ENCODE measurements at regions not wholly inside any gene's neighbourhood (a gene's known extent, or its start where the extent isn't known, plus 50 kb on each side); places are given as distances from the start of the nearest gene placed in this dataset.
"Not testable (repeated sequence)": the region's sequence is repeated elsewhere in the genome, so short reads cannot be mapped to it uniquely, and the experiment has no call there.

- no peak for DNase-seq
These were observed 217.7 kb downstream of the PHETA1 start for GRCh38 chr12:111150921-111151840.

GRCh38 chr12:111150360-111150759 is 218.5 kb downstream of the PHETA1 start:
- no peak for DNase-seq

DNA sequence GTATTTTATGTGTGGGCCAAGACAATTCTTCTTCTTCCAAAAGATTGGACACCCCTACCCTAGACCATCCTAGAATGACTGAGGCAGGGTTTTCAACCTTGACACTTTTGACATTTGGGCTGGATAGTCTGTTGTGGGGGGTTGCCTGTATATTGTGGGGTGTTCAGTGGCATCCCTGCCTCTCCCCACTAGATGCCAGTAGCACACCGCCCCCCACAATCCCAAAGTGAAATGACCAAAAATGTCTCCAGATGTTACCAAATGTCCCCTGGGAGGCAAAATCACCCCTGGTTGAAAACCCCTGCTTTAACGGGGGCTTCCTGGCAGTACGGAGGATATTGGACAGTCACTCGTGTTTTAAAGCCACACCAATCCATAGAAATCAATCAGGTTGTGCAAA is 219.6 kb downstream of the PHETA1 start:
- no peak for DNase-seq

- DNase-seq = no peak
These were observed 220.9 kb downstream of the PHETA1 start for GRCh38 chr12:111148005-111148404.

- no peak for DNase-seq
These were observed 222.9 kb upstream of the MYL2 start for GRCh38 chr12:111143271-111143670.

GRCh38 chr12:111141205-111141604 is 220.8 kb upstream of the MYL2 start:
- no peak for DNase-seq

DNA sequence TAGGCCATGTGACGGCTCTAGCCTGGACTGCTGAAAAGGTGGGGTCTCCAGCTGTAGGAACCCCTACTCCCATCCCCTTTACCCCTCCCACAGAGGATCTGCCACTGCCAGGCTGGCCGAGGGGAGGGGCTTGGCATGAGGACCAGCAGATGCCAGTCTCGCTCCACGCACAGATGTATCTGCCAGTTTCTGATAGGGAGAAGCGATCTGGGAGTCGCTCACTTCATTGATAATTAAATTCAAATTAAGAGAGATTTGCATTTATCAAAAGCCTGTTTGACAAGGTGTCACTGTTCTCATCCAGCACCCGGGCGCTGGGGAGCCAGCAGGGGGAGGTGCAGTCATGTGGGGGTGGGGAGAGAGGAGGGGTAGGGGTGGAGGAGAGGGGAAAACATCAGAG is 217.6 kb upstream of the MYL2 start:
- DNase-seq = no peak

GRCh38 chr12:111135293-111135832 is 215.0 kb upstream of the MYL2 start:
- DNase-seq = no peak

DNA sequence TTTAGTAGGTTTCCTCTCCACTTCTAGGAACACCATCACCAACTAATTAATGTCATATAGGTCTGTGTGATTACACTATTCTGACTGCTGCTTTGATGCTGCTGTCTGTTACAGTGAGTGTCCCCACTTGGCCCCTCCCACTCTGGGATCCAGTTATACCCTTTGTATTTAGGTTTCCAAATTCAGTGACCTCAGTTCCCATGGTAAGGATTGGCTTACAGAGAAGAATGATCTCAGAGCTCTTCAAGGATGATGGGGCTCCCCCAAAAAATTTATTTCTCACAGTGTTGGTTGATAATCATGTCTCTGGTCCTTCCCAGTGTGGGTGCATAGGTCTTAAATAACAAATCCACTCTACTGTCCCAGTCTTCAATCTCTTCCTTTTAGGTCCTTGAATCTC is 210.0 kb upstream of the MYL2 start:
- no peak for DNase-seq

GRCh38 chr12:111129149-111129767 is 208.9 kb upstream of the MYL2 start:
- DNase-seq = no peak

DNA sequence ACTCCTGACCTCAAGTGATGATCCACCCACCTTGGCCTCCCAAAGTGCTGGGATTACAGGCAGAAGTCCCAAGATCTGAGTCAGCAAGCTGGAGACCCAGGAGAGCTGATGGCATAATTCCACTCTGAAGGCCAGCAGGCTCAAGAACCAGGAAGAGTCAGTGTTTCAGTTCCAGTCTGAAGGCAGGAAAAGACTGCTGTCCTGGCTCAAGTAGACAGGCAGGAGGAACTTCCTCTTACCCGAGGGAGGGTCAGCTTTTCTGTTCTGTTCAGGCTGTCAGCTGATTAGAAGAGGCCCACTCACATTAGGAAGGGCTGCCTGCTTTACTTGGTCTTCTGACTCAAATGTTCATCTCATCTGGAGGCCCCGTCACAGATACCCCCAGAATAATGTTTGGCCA is 206.0 kb upstream of the MYL2 start:
- no peak for DNase-seq

- no peak for DNase-seq
These were observed 203.8 kb upstream of the MYL2 start for GRCh38 chr12:111124183-111124582.

DNA sequence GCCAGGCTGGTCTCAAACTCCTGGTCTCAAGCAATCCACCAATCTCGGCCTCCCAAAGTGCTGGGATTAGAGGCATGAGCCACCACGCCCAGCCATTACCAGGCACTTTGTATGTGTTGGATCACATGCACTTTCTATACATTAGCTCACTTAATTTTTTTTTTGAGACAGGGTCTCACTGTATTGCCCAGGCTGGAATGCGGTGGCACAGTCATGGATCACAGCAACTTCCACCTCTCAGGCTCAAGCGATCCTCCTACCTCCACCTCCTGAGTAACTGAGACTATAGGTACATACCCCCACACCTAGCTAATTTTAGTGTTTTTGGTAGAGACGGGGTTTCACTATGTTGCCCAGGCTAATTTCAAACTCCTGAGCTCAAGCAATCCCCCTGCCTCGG is 203.0 kb upstream of the MYL2 start:
- no peak for DNase-seq

GRCh38 chr12:111122458-111122878 is 202.1 kb upstream of the MYL2 start:
- DNase-seq = no peak

DNA sequence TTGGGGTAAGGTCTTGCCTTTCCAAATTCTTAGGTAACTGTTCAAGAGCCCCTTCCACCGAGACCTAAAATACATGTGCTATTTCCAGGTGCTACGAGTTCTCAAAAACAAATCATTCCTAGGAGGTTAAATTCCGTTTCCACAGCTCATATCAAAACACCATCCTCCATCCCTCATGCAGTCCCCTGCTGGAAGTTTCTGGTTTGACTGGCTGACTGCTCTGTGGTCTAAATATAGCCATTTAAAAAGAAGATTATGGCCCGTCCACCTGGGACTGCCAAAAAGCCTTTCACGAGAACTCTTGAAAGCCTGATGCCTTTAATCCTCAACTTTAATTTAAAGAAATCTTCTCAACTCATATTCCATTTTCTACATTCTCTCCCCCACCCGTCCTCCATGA is 201.5 kb upstream of the MYL2 start:
- no peak for DNase-seq

- DNase-seq = no peak
These were observed 200.2 kb upstream of the MYL2 start for GRCh38 chr12:111120578-111120977.

- no peak for DNase-seq
These were observed 196.6 kb upstream of the MYL2 start for GRCh38 chr12:111117017-111117416.

DNA sequence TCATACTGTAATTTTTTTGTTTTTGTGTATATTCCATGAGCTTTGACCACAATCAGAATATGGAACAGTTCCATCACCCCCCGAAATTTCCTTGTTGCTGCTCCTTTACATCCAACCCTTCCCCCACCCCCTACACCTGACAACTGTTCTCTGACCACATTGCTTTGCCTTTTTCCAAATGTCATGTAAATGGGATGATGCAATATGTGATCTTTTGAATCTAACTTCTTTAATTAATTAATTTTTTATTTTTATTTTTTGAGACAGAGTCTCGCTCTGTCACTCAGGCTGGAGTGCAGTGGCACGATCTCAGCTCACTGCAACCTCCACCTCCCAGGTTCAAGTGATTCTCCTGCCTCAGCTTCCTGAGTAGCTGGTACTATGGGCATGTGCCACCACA is 192.9 kb upstream of the MYL2 start:
- not testable (repeated sequence) for DNase-seq

GRCh38 chr12:111112311-111113098 is 192.1 kb upstream of the MYL2 start:
- DNase-seq = no peak

- no peak for DNase-seq
These were observed 191.3 kb upstream of the MYL2 start for GRCh38 chr12:111111681-111112080.

GRCh38 chr12:111110556-111110955 is 190.2 kb upstream of the MYL2 start:
- no peak for DNase-seq

DNA sequence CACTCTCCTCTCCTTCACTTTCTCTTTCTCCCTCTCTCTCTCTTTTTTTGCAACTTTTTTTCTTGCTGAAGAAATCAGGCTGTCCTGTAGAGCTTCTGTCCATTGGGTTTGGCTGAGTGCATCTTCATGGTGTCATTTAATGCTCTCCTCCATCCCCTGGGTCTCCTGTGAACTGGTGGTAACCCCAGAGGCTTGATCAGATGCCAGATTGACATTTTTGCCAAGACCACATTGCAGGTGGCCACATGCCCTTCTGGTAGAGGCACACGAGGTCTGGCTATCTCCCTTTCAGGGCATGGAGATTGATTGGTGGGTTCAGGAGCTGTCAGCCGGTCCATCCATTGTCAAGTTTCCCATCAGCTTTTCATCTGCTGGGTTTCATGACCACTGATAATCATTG is 188.3 kb upstream of the MYL2 start:
- DNase-seq = no peak

Data from activated naive CD4-positive, alpha-beta T cell (primary cell).